Breast epithelium (tissue), 3 donors: ENCODE measurements at regions not wholly inside any gene's neighbourhood (a gene's known extent, or its start where the extent isn't known, plus 50 kb on each side); places are given as distances from the start of the nearest gene placed in this dataset.

Source experiments
- CTCF ChIP-seq, 3 donors: fragments of 450-650 bp; IDR thresholded peaks; one replicate each; pipeline ENCODE4 v1.5.1; 2016 to 2017; ENCODE audit warnings: antibody characterized with exemption in 3 of 3, mild to moderate bottlenecking in 3 of 3, moderate library complexity in 3 of 3
- POLR2A ChIP-seq: fragments of 450-650 bp; IDR thresholded peaks from one replicate; pipeline ENCODE4 v1.6.1; 2016; ENCODE audit warnings: antibody characterized with exemption, mild to moderate bottlenecking, moderate library complexity
- POLR2AphosphoS5 ChIP-seq, 3 donors: sonication (generic); formaldehyde crosslinking; IDR thresholded peaks; one replicate each; pipeline ENCODE4 v1.6.1; 2017; ENCODE audit warnings: antibody characterized with exemption in 3 of 3

GRCh38 chr4:29538889-29539646, 1181.1 kb upstream of the PCDH7 start:
- TF ChIP-seq CTCF (IDR thresholded peaks at IDR 0.05) = no peak
- TF ChIP-seq POLR2A = no peak
- no peak for TF ChIP-seq POLR2AphosphoS5 (IDR thresholded peaks at IDR 0.05)
